ENCODE measurements at regions not wholly inside any gene's neighbourhood (a gene's known extent, or its start where the extent isn't known, plus 50 kb on each side); places are given as distances from the start of the nearest gene placed in this dataset.

DNA sequence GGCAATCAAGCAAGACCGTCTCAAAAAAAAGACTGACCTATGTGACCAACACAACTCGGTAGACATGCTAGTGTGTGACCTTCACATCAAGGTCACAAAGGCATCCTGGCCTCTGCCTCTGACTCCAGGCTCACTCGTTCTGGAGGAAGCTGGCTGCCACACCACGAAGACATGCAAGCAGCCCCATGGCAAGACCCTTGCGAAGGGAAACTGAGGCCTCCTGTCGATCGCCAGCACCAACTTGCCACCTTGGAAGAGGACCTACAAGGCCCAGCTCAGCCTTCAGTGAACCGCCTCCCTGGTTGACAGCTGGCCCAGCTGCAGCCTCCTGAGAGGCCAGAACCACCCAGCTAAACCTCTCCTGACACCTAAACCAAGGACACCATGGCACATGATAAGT is 79.3 kb upstream of the ASAP2 start:
- Histone ChIP-seq H3K4me1 (ENCODE audit: insufficient read depth, low read length, poor library complexity, severe bottlenecking) (no peaks in the 10 kb centered on the region), H3K36me3 (ENCODE audit: insufficient read depth, low read length, poor library complexity, severe bottlenecking) (no peaks in the 10 kb centered on the region), H3K27me3 (replicated peaks; ENCODE audit: insufficient read depth, low read depth, low read length, poor library complexity) (no peaks in the 10 kb centered on the region), H3K27ac (ENCODE audit: low read depth, low read length, poor library complexity, severe bottlenecking) (no peak overlapping the region), H3K4me3 (ENCODE audit: low read depth, low read length, poor library complexity, severe bottlenecking) (no peak overlapping the region), H3K9me3 (ENCODE audit: low read depth, low read length, poor library complexity, severe bottlenecking) (no peaks in the 10 kb centered on the region)
- no TSS peak for BruUV-seq (replicated peaks)
- CTCF ChIA-PET, result no interaction called here
- POLR2A ChIA-PET (ENCODE audit: low non-redundant PET), result no interaction called here
- intact Hi-C loops (cut with micrococcal nuclease; ENCODE audit: unreplicated experiment), result no loop called here
- no peak for DNase-seq (ENCODE audit: low spot score)
- TF ChIP-seq, protein P1, sequence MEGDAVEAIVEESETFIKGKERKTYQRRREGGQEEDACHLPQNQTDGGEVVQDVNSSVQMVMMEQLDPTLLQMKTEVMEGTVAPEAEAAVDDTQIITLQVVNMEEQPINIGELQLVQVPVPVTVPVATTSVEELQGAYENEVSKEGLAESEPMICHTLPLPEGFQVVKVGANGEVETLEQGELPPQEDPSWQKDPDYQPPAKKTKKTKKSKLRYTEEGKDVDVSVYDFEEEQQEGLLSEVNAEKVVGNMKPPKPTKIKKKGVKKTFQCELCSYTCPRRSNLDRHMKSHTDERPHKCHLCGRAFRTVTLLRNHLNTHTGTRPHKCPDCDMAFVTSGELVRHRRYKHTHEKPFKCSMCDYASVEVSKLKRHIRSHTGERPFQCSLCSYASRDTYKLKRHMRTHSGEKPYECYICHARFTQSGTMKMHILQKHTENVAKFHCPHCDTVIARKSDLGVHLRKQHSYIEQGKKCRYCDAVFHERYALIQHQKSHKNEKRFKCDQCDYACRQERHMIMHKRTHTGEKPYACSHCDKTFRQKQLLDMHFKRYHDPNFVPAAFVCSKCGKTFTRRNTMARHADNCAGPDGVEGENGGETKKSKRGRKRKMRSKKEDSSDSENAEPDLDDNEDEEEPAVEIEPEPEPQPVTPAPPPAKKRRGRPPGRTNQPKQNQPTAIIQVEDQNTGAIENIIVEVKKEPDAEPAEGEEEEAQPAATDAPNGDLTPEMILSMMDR (conservative IDR thresholded peaks at IDR 0.05; ENCODE audit: low read depth, low read length), result no peak
- no peak for TF ChIP-seq EZH2 (IDR thresholded peaks at IDR 0.05; ENCODE audit: borderline replicate concordance, low read depth, low read length, poor library complexity, severe bottlenecking)

DNA sequence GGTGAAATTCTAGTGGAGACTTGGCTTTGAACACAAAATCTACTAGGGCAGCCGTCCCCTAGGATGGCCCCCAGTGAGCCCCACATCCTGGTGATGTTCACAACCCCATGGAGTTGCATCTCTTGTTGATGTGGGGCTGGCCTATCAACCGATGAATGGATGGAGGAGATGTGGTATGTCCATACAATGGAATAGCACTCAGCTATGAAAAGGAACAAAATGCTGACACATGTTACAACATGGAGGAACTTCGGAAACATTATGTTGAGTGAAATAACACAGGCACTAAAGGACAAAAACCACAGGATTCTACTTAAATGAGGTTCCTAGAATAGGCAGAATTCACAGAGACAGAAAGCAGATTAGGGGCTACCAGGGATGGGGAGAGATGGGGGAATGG is 80.1 kb upstream of the ASAP2 start:
- intact Hi-C loops (cut with micrococcal nuclease; ENCODE audit: unreplicated experiment), result no loop called here
- H3K4me3 ChIP-seq (ENCODE audit: low read depth, low read length, poor library complexity, severe bottlenecking), result no peak overlapping the region
- TF ChIP-seq, protein P1 (conservative IDR thresholded peaks at IDR 0.05; ENCODE audit: low read depth, low read length), result no peak
- no peak for TF ChIP-seq EZH2 (IDR thresholded peaks at IDR 0.05; ENCODE audit: borderline replicate concordance, low read depth, low read length, poor library complexity, severe bottlenecking)
- no peak for DNase-seq (ENCODE audit: low spot score)
- no TSS peak for BruUV-seq (replicated peaks)
- no peak overlapping the region for H3K27ac ChIP-seq (ENCODE audit: low read depth, low read length, poor library complexity, severe bottlenecking)
- POLR2A ChIA-PET (ENCODE audit: low non-redundant PET), result no interaction called here
- H3K9me3 ChIP-seq (ENCODE audit: low read depth, low read length, poor library complexity, severe bottlenecking), result no peaks in the 10 kb centered on the region
- no peaks in the 10 kb centered on the region for H3K27me3 ChIP-seq (replicated peaks; ENCODE audit: insufficient read depth, low read depth, low read length, poor library complexity)
- no peaks in the 10 kb centered on the region for H3K4me1 ChIP-seq (ENCODE audit: insufficient read depth, low read length, poor library complexity, severe bottlenecking)
- no peaks in the 10 kb centered on the region for H3K36me3 ChIP-seq (ENCODE audit: insufficient read depth, low read length, poor library complexity, severe bottlenecking)
- CTCF ChIA-PET, result no interaction called here

DNA sequence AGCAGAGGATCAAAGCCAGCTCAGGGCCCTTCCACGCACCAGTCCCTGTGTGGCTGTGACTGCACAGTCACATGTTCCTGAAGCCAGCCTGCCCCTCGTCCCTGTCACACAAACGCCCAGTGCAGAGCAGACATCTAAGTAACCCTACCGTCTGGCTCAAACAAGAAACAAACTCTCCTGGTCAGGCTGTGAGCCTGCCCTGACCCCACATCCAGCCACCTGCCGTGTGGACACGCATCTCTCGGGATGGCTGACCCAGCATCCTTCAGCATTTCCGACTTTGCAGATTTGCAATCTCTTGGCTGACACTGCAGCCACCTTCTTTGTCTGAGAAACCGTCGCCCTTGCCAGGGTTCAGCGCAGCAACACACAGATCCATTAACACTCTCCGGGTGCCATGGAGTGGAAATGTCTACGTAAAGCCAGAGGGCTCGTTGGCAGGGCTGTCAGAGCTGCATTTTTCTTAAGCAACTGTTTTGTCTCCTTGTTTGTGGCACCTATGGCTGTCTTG is 82.3 kb upstream of the ASAP2 start:
- POLR2A ChIA-PET (ENCODE audit: low non-redundant PET), result no interaction called here
- no peak for TF ChIP-seq EZH2 (IDR thresholded peaks at IDR 0.05; ENCODE audit: borderline replicate concordance, low read depth, low read length, poor library complexity, severe bottlenecking)
- TF ChIP-seq, protein P1 (conservative IDR thresholded peaks at IDR 0.05; ENCODE audit: low read depth, low read length), result no peak
- CTCF ChIA-PET, result no interaction called here
- no TSS peak for BruUV-seq (replicated peaks)
- Histone ChIP-seq H3K27ac (ENCODE audit: low read depth, low read length, poor library complexity, severe bottlenecking) (no peak overlapping the region), H3K36me3 (ENCODE audit: insufficient read depth, low read length, poor library complexity, severe bottlenecking) (no peaks in the 10 kb centered on the region), H3K9me3 (ENCODE audit: low read depth, low read length, poor library complexity, severe bottlenecking) (no peaks in the 10 kb centered on the region), H3K4me3 (ENCODE audit: low read depth, low read length, poor library complexity, severe bottlenecking) (no peak overlapping the region), H3K4me1 (ENCODE audit: insufficient read depth, low read length, poor library complexity, severe bottlenecking) (no peaks in the 10 kb centered on the region), H3K27me3 (replicated peaks; ENCODE audit: insufficient read depth, low read depth, low read length, poor library complexity) (no peaks in the 10 kb centered on the region)
- DNase-seq (ENCODE audit: low spot score), result no peak
- intact Hi-C loops (cut with micrococcal nuclease; ENCODE audit: unreplicated experiment), result no loop called here
